ENCODE measurements at regions not wholly inside any gene's neighbourhood (a gene's known extent, or its start where the extent isn't known, plus 50 kb on each side); places are given as distances from the start of the nearest gene placed in this dataset.
A peak's percentile ranks its signal among the peaks of the same experiment; 100 is the strongest.
"Not testable (repeated sequence)": the region's sequence is repeated elsewhere in the genome, so short reads cannot be mapped to it uniquely, and the experiment has no call there.

GRCh38 chr2:7094231-7094741 is 177.1 kb downstream of the RNF144A start:
- DNase-seq (ENCODE audit: low spot score) = no peak

- DNase-seq (ENCODE audit: low spot score) = no peak
Observed at GRCh38 chr2:7096726-7097352, 179.6 kb downstream of the RNF144A start.

GRCh38 chr2:7097353-7097895 is 180.2 kb downstream of the RNF144A start:
- peak; percentile 83 for DNase-seq (ENCODE audit: low spot score)

GRCh38 chr2:7098816-7099215 is 181.6 kb downstream of the RNF144A start:
- DNase-seq (ENCODE audit: low spot score) = no peak

- DNase-seq (ENCODE audit: low spot score) = not testable (repeated sequence)
Observed at GRCh38 chr2:7099687-7100086, 182.5 kb downstream of the RNF144A start.

GRCh38 chr2:7102826-7103225 is 185.6 kb downstream of the RNF144A start:
- no peak for DNase-seq (ENCODE audit: low spot score)

- DNase-seq (ENCODE audit: low spot score) = no peak
Observed at GRCh38 chr2:7108792-7109532, 191.8 kb downstream of the RNF144A start.

GRCh38 chr2:7109533-7109885 is 192.3 kb downstream of the RNF144A start:
- DNase-seq (ENCODE audit: low spot score) = no peak

- DNase-seq (ENCODE audit: low spot score) = peak; percentile 38
Observed at GRCh38 chr2:7111626-7112025, 194.4 kb downstream of the RNF144A start.

- DNase-seq (ENCODE audit: low spot score) = no peak
Observed at GRCh38 chr2:7115364-7115763, 198.2 kb downstream of the RNF144A start.

GRCh38 chr2:7115906-7116305 is 198.7 kb downstream of the RNF144A start:
- no peak for DNase-seq (ENCODE audit: low spot score)

- DNase-seq (ENCODE audit: low spot score) = no peak
Observed at GRCh38 chr2:7116511-7116910, 199.3 kb downstream of the RNF144A start.

GRCh38 chr2:7117076-7117475 is 199.9 kb downstream of the RNF144A start:
- no peak for DNase-seq (ENCODE audit: low spot score)

GRCh38 chr2:7118606-7119131 is 201.5 kb downstream of the RNF144A start:
- no peak for DNase-seq (ENCODE audit: low spot score)

- peak; percentile 41 for DNase-seq (ENCODE audit: low spot score)
Observed at GRCh38 chr2:7119132-7119835, 202.1 kb downstream of the RNF144A start.

- DNase-seq (ENCODE audit: low spot score) = no peak
Observed at GRCh38 chr2:7121851-7122250, 204.6 kb downstream of the RNF144A start.

GRCh38 chr2:7127156-7127555 is 209.9 kb downstream of the RNF144A start:
- DNase-seq (ENCODE audit: low spot score) = no peak

- DNase-seq (ENCODE audit: low spot score) = no peak
Observed at GRCh38 chr2:7127687-7128086, 210.5 kb downstream of the RNF144A start.

GRCh38 chr2:7131261-7131660 is 214.0 kb downstream of the RNF144A start:
- DNase-seq (ENCODE audit: low spot score) = no peak

- DNase-seq (ENCODE audit: low spot score) = no peak
Observed at GRCh38 chr2:7132753-7133152, 215.5 kb downstream of the RNF144A start.

GRCh38 chr2:7133521-7133920 is 216.3 kb downstream of the RNF144A start:
- peak; percentile 17 for DNase-seq (ENCODE audit: low spot score)

- DNase-seq (ENCODE audit: low spot score) = no peak
Observed at GRCh38 chr2:7140306-7140705, 223.1 kb downstream of the RNF144A start.

Data from SK-N-DZ (cell line).